PC-3 (cell line): ENCODE measurements at regions not wholly inside any gene's neighbourhood (a gene's known extent, or its start where the extent isn't known, plus 50 kb on each side); places are given as distances from the start of the nearest gene placed in this dataset.

Source experiments
- ATAC-seq: fragments of 200-7000 bp; cut with Tn5 transposase; 2 replicates; pipeline ENCODE4 v1.9.1; 2020; ENCODE audit warnings: mild to moderate bottlenecking, moderate library complexity
- BruUV-seq: library from RNA; stranded (reverse); fragments of 400-500 nt; replicated peaks from 2 replicates; lab custom pipeline; 2021; lab: Mats Ljungman, UMichigan
- CTCF ChIA-PET: fragments of 300-600 bp; sonication (Branson Sonifier 250); formaldehyde crosslinking; loops from one replicate; lab custom pipeline; 2022; ENCODE audit warnings: antibody characterized with exemption; lab: Charles Lee
- POLR2A ChIA-PET: fragments of 300-600 bp; sonication (Branson Sonifier 250); formaldehyde crosslinking; loops from one replicate; lab custom pipeline; 2022; ENCODE audit warnings: antibody characterized with exemption; ENCODE audit not compliant: unreplicated experiment; lab: Charles Lee
- DNase-seq: peaks from one replicate; pipeline ENCODE4 v3.0.0-alpha.2; 2015
- H2AFZ ChIP-seq: fragments of 300-600 bp; sonication (generic); 2 replicates; pipeline ENCODE4 v1.6.0; 2016; ENCODE audit warnings: antibody characterized with exemption, low read length
- H3F3A ChIP-seq: fragments of 300-600 bp; sonication (generic); one replicate; pipeline ENCODE4 v1.6.0; 2017; ENCODE audit warnings: antibody characterized with exemption, low read length, control low read depth, mild to moderate bottlenecking; ENCODE audit not compliant: unreplicated experiment
- H3K27ac ChIP-seq: fragments of 300-600 bp; sonication (generic); 2 replicates; pipeline ENCODE4 v1.5.1; 2016; ENCODE audit warnings: mild to moderate bottlenecking, low read length
- H3K27me3 ChIP-seq: fragments of 300-600 bp; sonication (generic); 2 replicates; pipeline ENCODE4 v1.6.1; 2016; ENCODE audit warnings: low read length, mixed read lengths
- H3K36me3 ChIP-seq: fragments of 300-600 bp; sonication (generic); 2 replicates; pipeline ENCODE4 v1.6.1; 2016; ENCODE audit warnings: low read depth, mixed run types, low read length, mixed read lengths
- H3K4me1 ChIP-seq: fragments of 300-600 bp; sonication (generic); 2 replicates; pipeline ENCODE4 v1.5.1; 2016; ENCODE audit warnings: low read length; ENCODE audit not compliant: insufficient read depth
- H3K4me2 ChIP-seq: fragments of 300-600 bp; sonication (generic); 2 replicates; pipeline ENCODE4 v1.6.0; 2016; ENCODE audit warnings: low read length
- H3K4me3 ChIP-seq: fragments of 300-600 bp; sonication (generic); 2 replicates; pipeline ENCODE4 v1.5.1; 2016; ENCODE audit warnings: mild to moderate bottlenecking, low read length, mixed read lengths
- H3K79me2 ChIP-seq: fragments of 300-600 bp; sonication (generic); 2 replicates; pipeline ENCODE4 v1.6.1; 2017; ENCODE audit warnings: low read length, mixed read lengths
- H3K9ac ChIP-seq: fragments of 300-600 bp; sonication (generic); 2 replicates; pipeline ENCODE4 v1.6.0; 2016; ENCODE audit warnings: mild to moderate bottlenecking, low read length
- H3K9me2 ChIP-seq: fragments of 300-600 bp; sonication (generic); replicated peaks from 2 replicates; pipeline ENCODE4 v1.6.1; 2016; ENCODE audit warnings: mixed run types, low read length, mixed read lengths
- H3K9me3 ChIP-seq: fragments of 300-600 bp; sonication (generic); 2 replicates; pipeline ENCODE4 v1.6.1; 2016; ENCODE audit warnings: low read length, mixed read lengths
- H4K20me1 ChIP-seq: fragments of 300-600 bp; sonication (generic); 2 replicates; pipeline ENCODE4 v1.6.1; 2016; ENCODE audit warnings: low read length, mixed read lengths
- EZH2 ChIP-seq: fragments of 300-600 bp; sonication (generic); IDR thresholded peaks from one replicate; pipeline ENCODE4 v1.6.1; 2017; ENCODE audit warnings: antibody characterized with exemption, mild to moderate bottlenecking, low read length; ENCODE audit not compliant: unreplicated experiment
- EZH2phosphoT487 ChIP-seq: fragments of 300-600 bp; sonication (generic); IDR thresholded peaks from 2 replicates; pipeline ENCODE4 v1.6.1; 2018; ENCODE audit warnings: mild to moderate bottlenecking, antibody characterized with exemption, low read length, borderline replicate concordance
- intact Hi-C: fragments of 100-400 bp; cut with micrococcal nuclease; formaldehyde crosslinking; loops from 2 replicates; pipeline ENCODE4 v1.9.0; 2023
- TF ChIP-seq, protein P1 (sequence below): fragments of 300-600 bp; sonication (generic); conservative IDR thresholded peaks from 2 replicates; pipeline ENCODE4 v1.5.1; 2017; ENCODE audit warnings: antibody characterized with exemption, low read depth, mild to moderate bottlenecking, low read length

DNA sequence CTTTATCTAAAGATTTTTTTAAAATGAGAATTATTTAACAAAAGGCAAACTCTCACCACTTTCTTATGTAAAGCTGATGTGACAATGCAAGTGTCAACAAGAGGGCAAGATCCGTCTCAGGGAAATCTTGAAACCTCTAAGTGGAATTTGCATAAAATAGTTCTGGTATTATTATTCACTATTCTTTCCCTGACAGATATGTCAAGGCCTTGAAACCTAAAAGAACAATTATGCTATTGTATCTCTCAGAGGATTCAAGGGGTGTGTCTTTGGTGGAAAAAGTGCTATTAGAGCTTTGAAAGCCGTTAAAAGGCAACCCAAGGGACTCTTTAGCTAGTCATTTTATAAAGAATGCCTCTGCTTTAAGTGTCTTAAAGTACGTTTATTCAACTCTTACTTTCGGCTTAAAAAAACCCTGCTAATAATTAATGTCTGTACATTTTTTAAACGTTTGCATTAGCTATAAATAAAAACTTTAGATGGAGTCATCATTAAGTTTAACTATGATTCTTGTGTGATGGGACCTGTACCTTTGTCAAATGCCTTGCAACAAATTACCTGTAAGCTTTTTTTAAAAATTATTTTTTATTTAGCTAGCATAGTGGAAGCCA lies 585.5 kb downstream of the VRK1 start:
- Histone ChIP-seq H3K4me2 (no peak overlapping the region), H3K4me3 (no peak overlapping the region), H4K20me1 (no peaks in the 10 kb centered on the region), H3K79me2 (no peaks in the 10 kb centered on the region), H3K9me3 (no peaks in the 10 kb centered on the region), H3K27ac (no peak overlapping the region), H3K9ac (no peak overlapping the region), H3K9me2 (no peaks in the 10 kb centered on the region), H3F3A (no peaks in the 10 kb centered on the region), H2AFZ (no peak overlapping the region), H3K4me1 (peaks cover 4% of the 10 kb centered on the region), H3K36me3 (no peaks in the 10 kb centered on the region), H3K27me3 (peaks cover 68% of the 10 kb centered on the region)
- intact Hi-C loops = no loop called here
- ATAC-seq (no peak), DNase-seq (no peak)
- BruUV-seq = no TSS peak
- CTCF ChIA-PET = no interaction called here
- TF ChIP-seq, protein P1, sequence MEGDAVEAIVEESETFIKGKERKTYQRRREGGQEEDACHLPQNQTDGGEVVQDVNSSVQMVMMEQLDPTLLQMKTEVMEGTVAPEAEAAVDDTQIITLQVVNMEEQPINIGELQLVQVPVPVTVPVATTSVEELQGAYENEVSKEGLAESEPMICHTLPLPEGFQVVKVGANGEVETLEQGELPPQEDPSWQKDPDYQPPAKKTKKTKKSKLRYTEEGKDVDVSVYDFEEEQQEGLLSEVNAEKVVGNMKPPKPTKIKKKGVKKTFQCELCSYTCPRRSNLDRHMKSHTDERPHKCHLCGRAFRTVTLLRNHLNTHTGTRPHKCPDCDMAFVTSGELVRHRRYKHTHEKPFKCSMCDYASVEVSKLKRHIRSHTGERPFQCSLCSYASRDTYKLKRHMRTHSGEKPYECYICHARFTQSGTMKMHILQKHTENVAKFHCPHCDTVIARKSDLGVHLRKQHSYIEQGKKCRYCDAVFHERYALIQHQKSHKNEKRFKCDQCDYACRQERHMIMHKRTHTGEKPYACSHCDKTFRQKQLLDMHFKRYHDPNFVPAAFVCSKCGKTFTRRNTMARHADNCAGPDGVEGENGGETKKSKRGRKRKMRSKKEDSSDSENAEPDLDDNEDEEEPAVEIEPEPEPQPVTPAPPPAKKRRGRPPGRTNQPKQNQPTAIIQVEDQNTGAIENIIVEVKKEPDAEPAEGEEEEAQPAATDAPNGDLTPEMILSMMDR = no peak
- TF ChIP-seq EZH2 (no peak), EZH2phosphoT487 (no peak)
- POLR2A ChIA-PET = no interaction called here

DNA sequence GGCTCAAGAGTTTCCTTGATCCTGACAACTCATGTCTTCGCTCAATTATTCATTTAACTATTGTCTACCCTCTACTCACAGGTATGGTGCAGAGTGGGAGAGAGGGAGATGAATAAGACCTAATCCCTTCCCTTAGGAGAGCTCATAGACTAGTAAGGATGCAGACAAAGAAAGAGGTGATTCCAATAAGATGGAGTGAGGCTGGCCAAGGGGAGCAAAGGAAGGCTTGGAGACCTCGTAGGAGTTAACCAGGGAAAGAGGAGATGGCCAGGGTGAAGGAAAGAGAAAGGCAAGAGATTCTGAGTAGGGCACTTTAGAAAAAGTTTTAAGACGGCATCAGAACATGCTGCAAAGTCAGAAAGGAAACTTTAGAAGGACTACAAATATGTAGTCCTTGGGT lies 588.5 kb downstream of the VRK1 start:
- no peaks in the 10 kb centered on the region for H4K20me1 ChIP-seq
- no peak for ATAC-seq
- H3K27me3 ChIP-seq = peaks cover 82% of the 10 kb centered on the region
- CTCF ChIA-PET = no interaction called here
- no peak overlapping the region for H3K27ac ChIP-seq
- H3K9me3 ChIP-seq = no peaks in the 10 kb centered on the region
- H3K79me2 ChIP-seq = no peaks in the 10 kb centered on the region
- POLR2A ChIA-PET = no interaction called here
- H3K4me1 ChIP-seq = no peaks in the 10 kb centered on the region
- BruUV-seq = no TSS peak
- H3K4me3 ChIP-seq = no peak overlapping the region
- no peaks in the 10 kb centered on the region for H3K36me3 ChIP-seq
- H3K9ac ChIP-seq = no peak overlapping the region
- intact Hi-C loops = no loop called here
- H2AFZ ChIP-seq = no peak overlapping the region
- H3F3A ChIP-seq = no peaks in the 10 kb centered on the region
- no peak for DNase-seq
- no peaks in the 10 kb centered on the region for H3K9me2 ChIP-seq
- TF ChIP-seq EZH2 = no peak
- no peak for TF ChIP-seq EZH2phosphoT487
- TF ChIP-seq, protein P1 = no peak
- H3K4me2 ChIP-seq = no peak overlapping the region

DNA sequence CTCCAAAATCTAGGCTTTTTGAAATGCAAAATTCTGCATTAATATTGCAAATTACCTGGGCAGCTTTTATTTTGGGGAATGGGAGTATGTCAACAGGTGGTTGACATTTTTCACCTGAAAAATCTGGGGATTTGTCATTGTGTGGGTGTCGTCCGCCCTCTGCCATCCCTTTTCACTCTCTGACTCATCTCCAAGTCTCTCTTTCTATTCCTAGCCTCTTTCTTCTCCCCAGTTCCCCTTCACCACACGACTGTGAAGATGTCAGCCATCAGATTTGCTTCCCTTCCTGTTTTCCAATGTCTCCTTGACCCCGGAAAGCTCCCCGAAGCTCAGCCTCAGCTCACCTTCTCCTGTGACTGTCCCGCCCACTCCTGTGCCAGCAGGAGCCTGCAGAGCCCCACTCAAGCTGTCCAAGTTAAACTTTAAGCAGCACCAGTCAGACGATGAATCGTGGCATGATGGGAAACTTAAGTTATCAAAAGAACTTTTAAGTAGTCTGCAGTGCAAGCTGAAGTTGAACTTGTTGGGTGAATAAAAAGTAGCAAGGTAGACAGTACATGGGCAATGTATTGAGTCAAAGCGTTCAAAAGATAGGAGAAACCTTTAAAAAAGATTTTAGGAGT lies 590.2 kb downstream of the VRK1 start:
- H3K9ac ChIP-seq = no peak overlapping the region
- BruUV-seq = no TSS peak
- H3K27ac ChIP-seq = no peak overlapping the region
- TF ChIP-seq EZH2phosphoT487 (no peak), EZH2 (no peak)
- TF ChIP-seq, protein P1 = no peak
- ATAC-seq = no peak
- no peak overlapping the region for H3K4me2 ChIP-seq
- intact Hi-C loops = no loop called here
- no peaks in the 10 kb centered on the region for H3K36me3 ChIP-seq
- H2AFZ ChIP-seq = no peak overlapping the region
- ChIA-PET POLR2A (interaction anchor here (0.6 kb wide), 1 partner anchor 587 kb away, joined by 3 read pairs; no protein-coding TSS in a partner anchor), CTCF (no interaction called here)
- H3K27me3 ChIP-seq = peaks cover 95% of the 10 kb centered on the region
- no peaks in the 10 kb centered on the region for H3K9me3 ChIP-seq
- H3K9me2 ChIP-seq = no peaks in the 10 kb centered on the region
- no peaks in the 10 kb centered on the region for H3F3A ChIP-seq
- H4K20me1 ChIP-seq = no peaks in the 10 kb centered on the region
- no peak for DNase-seq
- H3K4me3 ChIP-seq = no peak overlapping the region
- no peaks in the 10 kb centered on the region for H3K4me1 ChIP-seq
- no peaks in the 10 kb centered on the region for H3K79me2 ChIP-seq
